GM12874 (cell line): ENCODE measurements at regions not wholly inside any gene's neighbourhood (a gene's known extent, or its start where the extent isn't known, plus 50 kb on each side); places are given as distances from the start of the nearest gene placed in this dataset.

Experiments
- CTCF ChIP-seq: IDR thresholded peaks from 2 replicates; pipeline ENCODE4 v1.5.1; 2011; ENCODE audit warnings: low read depth, mild to moderate bottlenecking, control low read depth, low read length, moderate library complexity; ENCODE audit not compliant: insufficient read depth

DNA sequence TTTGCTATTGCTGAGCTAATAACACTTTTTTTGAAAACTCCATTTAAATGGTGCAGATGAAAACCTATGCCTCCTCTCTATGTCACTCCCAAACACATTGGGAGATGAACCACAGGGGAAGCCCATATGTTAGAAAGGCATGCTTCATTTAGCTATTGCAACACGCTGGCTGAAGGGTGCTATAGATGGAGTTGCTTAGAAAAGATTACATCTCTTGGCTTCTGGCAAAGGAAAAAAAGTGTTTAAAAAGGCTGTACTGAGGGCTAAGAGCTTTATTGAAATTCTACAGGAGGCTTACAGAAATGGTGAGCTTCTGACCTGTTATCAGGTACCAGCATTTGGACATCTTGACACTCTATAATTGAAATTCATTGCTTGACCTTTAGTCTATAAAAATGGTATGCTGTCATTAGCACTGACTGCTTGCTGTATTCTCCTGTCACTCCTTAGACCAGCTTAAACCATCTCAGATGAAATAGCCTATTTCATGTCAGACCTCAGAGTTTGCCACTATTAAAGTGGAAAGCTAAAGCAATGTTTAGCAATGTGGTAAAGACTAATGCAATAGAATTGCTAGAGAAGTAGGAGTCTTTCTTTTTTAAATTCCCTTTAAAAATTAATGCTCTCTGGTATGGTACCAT lies 503.9 kb downstream of the CDH11 start:
- TF ChIP-seq CTCF: no peak

DNA sequence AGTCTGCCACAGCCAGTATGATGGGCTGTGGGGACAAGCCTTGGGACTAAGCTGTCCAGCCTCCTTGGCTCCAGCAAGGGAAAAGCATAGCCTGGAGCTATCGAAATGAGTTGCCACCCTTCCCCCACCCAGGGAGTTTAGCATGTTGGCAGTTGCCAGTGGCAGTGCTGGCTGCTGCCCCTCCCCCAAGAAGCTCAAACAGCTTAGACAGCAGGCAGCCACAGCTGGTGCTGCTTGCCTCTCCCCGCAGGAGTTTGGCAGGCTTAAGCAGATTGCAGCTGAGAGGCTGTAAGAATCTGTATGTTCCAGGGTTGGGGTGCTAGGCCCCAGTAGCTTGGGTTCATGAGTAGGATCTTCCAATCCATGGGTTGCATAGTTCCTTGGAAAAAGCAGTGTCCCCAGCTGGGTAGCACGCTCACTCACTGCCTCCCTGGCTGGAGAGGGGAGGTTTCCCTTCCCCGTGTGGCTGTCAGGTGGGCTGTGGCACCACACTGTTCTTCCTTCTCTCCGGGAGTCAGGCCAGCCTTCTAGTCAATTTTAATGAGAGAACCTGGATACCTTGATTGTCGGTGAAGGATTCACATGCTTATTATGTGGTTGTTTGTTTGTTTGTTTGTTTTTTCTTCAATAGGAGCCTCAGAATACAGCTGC lies 506.1 kb downstream of the CDH11 start:
- TF ChIP-seq CTCF: no peak

GRCh38 chr16:64596196-64596595 lies 525.7 kb downstream of the CDH11 start:
- no peak for TF ChIP-seq CTCF

DNA sequence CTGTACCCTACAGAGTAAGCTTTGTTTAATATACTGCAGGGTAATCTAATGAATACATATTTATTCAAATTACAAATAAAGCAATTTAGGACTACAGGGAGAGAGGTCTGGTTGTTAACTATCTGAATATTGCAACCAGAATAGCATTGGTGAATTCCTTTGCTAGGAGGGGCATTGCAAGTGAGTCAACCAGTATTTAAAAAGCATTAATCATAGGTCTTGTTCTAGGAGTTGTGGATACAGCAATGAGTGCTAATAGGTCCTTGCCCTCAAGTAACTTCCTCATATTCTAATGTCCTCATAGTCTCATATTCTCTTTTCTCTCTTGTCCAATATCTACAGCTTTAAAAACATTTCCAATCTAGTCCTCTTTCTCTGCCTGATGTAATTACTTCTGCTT lies 531.4 kb downstream of the CDH11 start:
- TF ChIP-seq CTCF: no peak

DNA sequence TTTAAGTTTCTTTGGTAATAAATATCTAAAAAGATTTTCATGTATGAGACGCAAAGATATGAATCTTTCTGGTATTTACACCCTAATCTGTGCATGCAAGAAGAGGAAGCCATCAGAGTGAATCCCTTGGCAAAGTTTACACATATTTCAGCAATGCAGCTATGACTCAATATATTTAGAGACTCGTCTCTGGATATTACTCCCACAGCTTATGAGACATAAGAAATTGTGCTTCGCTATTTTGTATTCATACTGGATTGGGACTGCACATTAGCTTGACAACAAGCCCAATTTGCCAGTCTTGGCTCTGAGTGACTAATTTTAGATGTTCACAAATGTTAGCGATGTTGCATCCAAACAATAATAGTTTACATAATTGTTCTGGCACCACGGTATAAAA lies 532.0 kb downstream of the CDH11 start:
- TF ChIP-seq CTCF: no peak

DNA sequence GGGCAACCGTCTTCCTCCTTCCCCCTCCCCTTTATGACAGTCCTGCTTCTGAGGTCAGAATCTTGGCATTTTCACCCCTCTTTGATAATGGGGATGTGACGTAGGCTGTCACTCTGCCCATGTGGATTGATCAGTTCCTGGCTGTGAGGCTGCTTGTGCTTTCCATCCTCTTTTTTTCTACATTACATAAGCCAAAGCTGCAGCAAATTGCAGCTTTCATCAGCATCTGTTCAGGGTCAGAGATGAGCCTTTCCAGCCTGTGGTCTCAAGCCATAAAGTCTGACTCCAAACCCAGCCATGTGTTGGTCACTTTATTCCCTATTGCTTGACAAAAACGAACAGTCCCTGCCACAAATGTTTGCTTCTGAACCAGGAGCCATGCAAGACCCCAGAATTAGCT lies 535.1 kb downstream of the CDH11 start:
- no peak for TF ChIP-seq CTCF

- no peak for TF ChIP-seq CTCF
These were observed 536.5 kb downstream of the CDH11 start for GRCh38 chr16:64585367-64585766.

DNA sequence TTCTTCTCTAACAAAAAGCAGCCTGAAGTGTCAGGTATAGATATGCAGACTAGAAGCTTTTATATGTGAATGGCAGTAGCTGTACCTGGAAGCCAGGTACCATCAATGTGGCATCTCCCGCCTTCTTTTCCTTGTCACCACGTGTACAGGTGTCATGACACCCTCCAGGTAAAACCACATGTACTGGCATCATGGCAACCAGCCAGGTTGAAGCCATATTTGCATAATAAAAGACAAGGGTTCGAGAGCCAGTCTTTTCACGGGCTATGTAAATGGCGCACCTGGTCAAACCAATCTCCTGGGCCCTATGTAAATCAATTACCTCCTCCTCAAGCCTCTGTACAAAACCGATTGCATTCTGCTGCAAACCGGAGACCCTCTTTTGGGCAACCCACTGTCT lies 541.3 kb downstream of the CDH11 start:
- TF ChIP-seq CTCF: no peak
